ENCODE measurements at regions not wholly inside any gene's neighbourhood (a gene's known extent, or its start where the extent isn't known, plus 50 kb on each side); places are given as distances from the start of the nearest gene placed in this dataset.

DNA sequence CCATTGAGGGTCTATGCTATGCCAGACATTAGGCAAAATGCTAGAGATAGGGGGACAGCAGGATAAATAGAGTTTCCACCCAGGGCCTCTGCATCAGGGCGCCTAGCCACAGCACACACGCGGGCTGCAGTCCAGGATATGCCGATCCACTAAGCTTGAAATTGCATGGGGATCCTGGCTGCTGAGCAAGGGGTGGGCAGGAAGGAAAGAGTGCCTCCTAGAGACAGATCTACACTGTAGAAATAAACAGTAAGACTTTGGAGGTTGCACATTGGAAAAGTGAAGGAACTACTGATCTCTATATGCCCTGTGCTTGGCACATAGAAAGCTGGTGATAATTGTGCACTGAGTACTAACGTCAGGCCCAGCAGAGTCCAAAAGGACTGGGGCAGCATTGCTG, 411.1 kb downstream of the PRDM2 start:
- CTCF ChIA-PET = no interaction called here
- peaks cover 39% of the 10 kb centered on the region for H3K27me3 Mint-ChIP-seq

GRCh38 chr1:14112613-14113012, 412.6 kb downstream of the PRDM2 start:
- CTCF ChIA-PET = no interaction called here
- no peak overlapping the region for H3K27ac Mint-ChIP-seq
- POLR2A ChIA-PET = no interaction called here
- Histone ChIP-seq H4K20me1 (ENCODE audit: control insufficient read depth, insufficient read depth, low read length, poor library complexity, severe bottlenecking) (no peaks in the 10 kb centered on the region), H3K9me3 (ENCODE audit: control extremely low read depth in 1 of 3, control insufficient read depth in 2 of 3, insufficient read depth in 1 of 3, low read length in 2 of 3) (peaks cover 0 to 3% (median 0%) of the 10 kb centered on the region in 3 donors), H3K9ac (ENCODE audit: low read length) (no peak overlapping the region), H3K4me3 (ENCODE audit: control extremely low read depth in 1 of 5, extremely low read depth in 1 of 5, insufficient read depth in 1 of 5, low read depth in 2 of 5, low read length in 4 of 5) (no peak overlapping the region), H3K79me2 (ENCODE audit: control insufficient read depth, insufficient read depth, low read length) (no peaks in the 10 kb centered on the region), H2AFZ (ENCODE audit: insufficient read depth, low read depth, low read length, poor library complexity, severe bottlenecking) (no peak overlapping the region), H3K4me1 (ENCODE audit: control insufficient read depth in 2 of 2, insufficient read depth in 2 of 2, low read length in 2 of 2) (no peaks in the 10 kb centered on the region), H3K27ac (ENCODE audit: low read length in 2 of 2) (no peak overlapping the region), H3K27me3 (replicated peaks in 1 of 4; ENCODE audit: control extremely low read depth in 1 of 4, control insufficient read depth in 3 of 4, insufficient read depth in 4 of 4, low read length in 3 of 4) (peaks cover 0 to 4% (median 0%) of the 10 kb centered on the region in 4 experiments), H3K4me2 (replicated peaks; ENCODE audit: low read depth, low read length, poor library complexity, severe bottlenecking) (no peak overlapping the region), H3K36me3 (replicated peaks in 1 of 2; ENCODE audit: control extremely low read depth in 1 of 2, control insufficient read depth in 1 of 2, extremely low read depth in 1 of 2, insufficient read depth in 2 of 2, low read length in 1 of 2) (no peaks in the 10 kb centered on the region)
- peaks cover 33% of the 10 kb centered on the region for H3K27me3 Mint-ChIP-seq
- ATAC-seq (ENCODE audit: low read depth) (no peak), DNase-seq (no peak)
- 100% methylated on average over 1 of the region's 1 CpG for WGBS (ENCODE audit: insufficient coverage)
- H3K9me3 Mint-ChIP-seq (ENCODE audit: insufficient read depth) = no peaks in the 10 kb centered on the region
- intact Hi-C loops (cut with micrococcal nuclease) = no loop called here
- H3K4me3 Mint-ChIP-seq = no peak overlapping the region
- TF ChIP-seq CTCF (IDR thresholded peaks at IDR 0.05) (no peak), EZH2 (IDR thresholded peaks at IDR 0.05; ENCODE audit: borderline replicate concordance, insufficient read depth, low read depth, low read length, poor library complexity, severe bottlenecking) (no peak)
- H3K4me1 Mint-ChIP-seq = no peaks in the 10 kb centered on the region

More for the DNA sequence above, 411.1 kb downstream of the PRDM2 start:
- WGBS (ENCODE audit: insufficient coverage) = no CpG with 5 or more reads among the region's 5 CpGs
- ATAC-seq (ENCODE audit: low read depth) (no peak), DNase-seq (no peak)
- Histone ChIP-seq H3K9ac (ENCODE audit: low read length) (no peak overlapping the region), H3K36me3 (replicated peaks in 1 of 2; ENCODE audit: control extremely low read depth in 1 of 2, control insufficient read depth in 1 of 2, extremely low read depth in 1 of 2, insufficient read depth in 2 of 2, low read length in 1 of 2) (no peaks in the 10 kb centered on the region), H2AFZ (ENCODE audit: insufficient read depth, low read depth, low read length, poor library complexity, severe bottlenecking) (no peak overlapping the region), H3K4me2 (replicated peaks; ENCODE audit: low read depth, low read length, poor library complexity, severe bottlenecking) (no peak overlapping the region), H3K79me2 (ENCODE audit: control insufficient read depth, insufficient read depth, low read length) (no peaks in the 10 kb centered on the region), H3K4me3 (ENCODE audit: control extremely low read depth in 1 of 5, extremely low read depth in 1 of 5, insufficient read depth in 1 of 5, low read depth in 2 of 5, low read length in 4 of 5) (no peak overlapping the region), H4K20me1 (ENCODE audit: control insufficient read depth, insufficient read depth, low read length, poor library complexity, severe bottlenecking) (no peaks in the 10 kb centered on the region), H3K27me3 (replicated peaks in 1 of 4; ENCODE audit: control extremely low read depth in 1 of 4, control insufficient read depth in 3 of 4, insufficient read depth in 4 of 4, low read length in 3 of 4) (peaks cover 0 to 4% (median 0%) of the 10 kb centered on the region in 4 experiments), H3K9me3 (ENCODE audit: control extremely low read depth in 1 of 3, control insufficient read depth in 2 of 3, insufficient read depth in 1 of 3, low read length in 2 of 3) (peaks cover 0 to 1% (median 0%) of the 10 kb centered on the region in 3 donors), H3K27ac (ENCODE audit: low read length in 2 of 2) (no peak overlapping the region), H3K4me1 (ENCODE audit: control insufficient read depth in 2 of 2, insufficient read depth in 2 of 2, low read length in 2 of 2) (no peaks in the 10 kb centered on the region)
- Mint-ChIP-seq H3K27ac (no peak overlapping the region), H3K9me3 (ENCODE audit: insufficient read depth) (no peaks in the 10 kb centered on the region), H3K4me3 (no peak overlapping the region), H3K4me1 (no peaks in the 10 kb centered on the region)
- intact Hi-C loops (cut with micrococcal nuclease) = no loop called here
- POLR2A ChIA-PET = no interaction called here
- TF ChIP-seq CTCF (IDR thresholded peaks at IDR 0.05) (no peak), EZH2 (IDR thresholded peaks at IDR 0.05; ENCODE audit: borderline replicate concordance, insufficient read depth, low read depth, low read length, poor library complexity, severe bottlenecking) (no peak)

Measured in B cell (primary cell).